BLaER1 (cell line): ENCODE measurements at regions not wholly inside any gene's neighbourhood (a gene's known extent, or its start where the extent isn't known, plus 50 kb on each side); places are given as distances from the start of the nearest gene placed in this dataset.

ENCODE experiments used
- H3K27ac ChIP-seq: shearing (Covaris generic); formaldehyde crosslinking; 2 replicates; pipeline ENCODE4 v1.8.1; 2022
- H3K27me3 ChIP-seq: shearing (Covaris generic); formaldehyde crosslinking; 2 replicates; pipeline ENCODE4 v1.8.1; 2022
- H3K36me3 ChIP-seq: shearing (Covaris generic); formaldehyde crosslinking; 2 replicates; pipeline ENCODE4 v1.8.1; 2022
- H3K4me1 ChIP-seq: shearing (Covaris generic); formaldehyde crosslinking; 2 replicates; pipeline ENCODE4 v1.8.1; 2022
- H3K4me2 ChIP-seq: shearing (Covaris generic); formaldehyde crosslinking; 2 replicates; pipeline ENCODE4 v1.8.1; 2022
- H3K4me3 ChIP-seq: shearing (Covaris generic); formaldehyde crosslinking; 2 replicates; pipeline ENCODE4 v1.8.1; 2022
- H3K9ac ChIP-seq: shearing (Covaris generic); formaldehyde crosslinking; 2 replicates; pipeline ENCODE4 v1.8.1; 2022
- H3K9me3 ChIP-seq: shearing (Covaris generic); formaldehyde crosslinking; 2 replicates; pipeline ENCODE4 v1.8.1; 2022
- H4K20me1 ChIP-seq: shearing (Covaris generic); formaldehyde crosslinking; 2 replicates; pipeline ENCODE4 v1.8.1; 2022
- Cebpa-rat ChIP-seq: shearing (Covaris generic); IDR thresholded peaks from 2 replicates; pipeline ENCODE4 v1.8.1; 2022

DNA sequence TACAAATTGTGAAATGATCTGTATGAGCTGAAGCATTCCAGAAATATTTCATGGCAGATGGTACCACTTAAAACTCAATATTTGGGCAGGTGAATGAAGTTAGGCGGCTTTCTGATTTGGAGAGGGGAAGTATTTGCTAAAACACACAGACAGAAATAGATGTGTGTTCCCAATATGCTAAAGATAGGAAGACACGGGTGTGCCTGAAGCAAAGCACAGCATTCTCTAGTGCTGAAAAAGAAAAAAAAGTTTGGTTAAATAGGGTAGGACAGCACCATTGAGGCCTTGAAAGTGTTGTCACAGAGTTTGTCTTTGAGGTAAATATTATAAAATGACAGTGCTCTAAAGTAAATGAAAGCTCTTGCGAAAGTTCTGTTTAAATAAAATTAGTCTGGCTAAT, 252.2 kb upstream of the HSF2 start:
- Histone ChIP-seq H3K4me1 (no peaks in the 10 kb centered on the region), H3K27ac (no peak overlapping the region), H3K36me3 (no peaks in the 10 kb centered on the region), H3K4me3 (no peak overlapping the region), H3K27me3 (no peaks in the 10 kb centered on the region), H3K4me2 (no peak overlapping the region), H3K9ac (no peak overlapping the region), H3K9me3 (no peaks in the 10 kb centered on the region), H4K20me1 (no peaks in the 10 kb centered on the region)
- no peak for TF ChIP-seq Cebpa-rat

DNA sequence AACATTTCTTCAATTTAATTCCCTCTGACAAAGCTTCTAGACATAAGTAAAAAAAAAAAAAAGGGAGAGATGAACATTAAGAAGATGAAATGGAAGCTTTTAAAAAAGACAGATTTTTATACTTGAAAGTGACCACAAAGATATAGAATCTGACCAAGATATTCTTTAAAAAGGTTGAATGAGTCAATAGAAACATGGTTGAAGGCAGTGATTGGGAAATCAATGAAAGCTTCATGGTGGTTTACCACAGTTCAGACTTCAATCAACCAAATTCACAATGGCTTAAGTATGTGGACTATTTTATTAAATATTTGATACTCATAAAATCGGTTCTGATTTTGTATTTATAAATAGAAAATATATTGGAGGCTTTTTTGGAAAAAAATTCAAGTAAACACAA, 248.4 kb upstream of the HSF2 start:
- H3K9me3 ChIP-seq: no peaks in the 10 kb centered on the region
- H3K36me3 ChIP-seq: no peaks in the 10 kb centered on the region
- no peak overlapping the region for H3K9ac ChIP-seq
- no peak overlapping the region for H3K4me3 ChIP-seq
- no peak overlapping the region for H3K4me2 ChIP-seq
- H3K27ac ChIP-seq: no peak overlapping the region
- TF ChIP-seq Cebpa-rat: no peak
- H3K4me1 ChIP-seq: no peaks in the 10 kb centered on the region
- no peaks in the 10 kb centered on the region for H3K27me3 ChIP-seq
- no peaks in the 10 kb centered on the region for H4K20me1 ChIP-seq

DNA sequence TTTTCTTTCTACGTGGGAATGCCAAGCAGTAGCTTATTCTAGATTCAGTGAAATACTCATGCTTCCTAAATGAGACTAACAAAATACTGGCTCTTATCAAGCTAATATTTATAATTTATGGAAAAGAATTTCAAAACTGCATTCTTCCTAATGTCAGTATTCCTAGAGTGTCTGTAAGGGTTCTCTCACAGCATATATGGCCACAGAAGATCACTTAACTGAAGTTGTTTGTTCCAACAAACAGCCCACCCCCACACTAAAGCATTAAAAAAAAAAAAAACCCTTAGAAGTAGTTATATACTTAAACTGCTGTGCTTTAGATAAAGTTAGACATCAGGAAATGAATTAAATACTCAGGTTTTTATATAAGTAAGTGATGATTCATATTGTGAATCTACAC, 247.7 kb upstream of the HSF2 start:
- no peaks in the 10 kb centered on the region for H3K4me1 ChIP-seq
- no peak overlapping the region for H3K27ac ChIP-seq
- TF ChIP-seq Cebpa-rat: no peak
- no peak overlapping the region for H3K4me3 ChIP-seq
- no peaks in the 10 kb centered on the region for H3K27me3 ChIP-seq
- no peak overlapping the region for H3K4me2 ChIP-seq
- H3K36me3 ChIP-seq: no peaks in the 10 kb centered on the region
- H3K9ac ChIP-seq: no peak overlapping the region
- H3K9me3 ChIP-seq: no peaks in the 10 kb centered on the region
- H4K20me1 ChIP-seq: no peaks in the 10 kb centered on the region

DNA sequence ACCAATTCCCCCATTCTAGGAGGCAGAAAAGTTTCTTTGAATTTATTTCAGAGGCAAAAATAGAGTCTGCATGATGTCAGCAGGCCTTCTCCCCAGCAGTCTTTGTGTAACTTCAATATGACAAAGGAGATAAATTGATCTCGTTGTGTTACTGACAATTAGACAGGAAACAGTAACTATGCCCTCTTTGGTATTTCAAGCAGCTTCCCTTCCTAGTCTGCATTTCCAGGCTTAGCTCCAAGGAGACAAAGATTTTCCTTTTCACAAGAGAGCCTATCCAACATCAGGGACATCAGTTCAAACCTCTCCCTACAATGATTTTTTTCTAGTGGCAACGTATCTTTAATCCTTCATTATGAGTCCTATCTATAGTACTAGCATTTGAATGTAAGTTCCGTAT, 245.9 kb upstream of the HSF2 start:
- Histone ChIP-seq H3K27ac (no peak overlapping the region), H3K36me3 (no peaks in the 10 kb centered on the region), H3K4me2 (no peak overlapping the region), H3K9me3 (no peaks in the 10 kb centered on the region), H3K4me3 (no peak overlapping the region), H3K27me3 (no peaks in the 10 kb centered on the region), H3K4me1 (no peaks in the 10 kb centered on the region), H4K20me1 (no peaks in the 10 kb centered on the region), H3K9ac (no peak overlapping the region)
- TF ChIP-seq Cebpa-rat: no peak

DNA sequence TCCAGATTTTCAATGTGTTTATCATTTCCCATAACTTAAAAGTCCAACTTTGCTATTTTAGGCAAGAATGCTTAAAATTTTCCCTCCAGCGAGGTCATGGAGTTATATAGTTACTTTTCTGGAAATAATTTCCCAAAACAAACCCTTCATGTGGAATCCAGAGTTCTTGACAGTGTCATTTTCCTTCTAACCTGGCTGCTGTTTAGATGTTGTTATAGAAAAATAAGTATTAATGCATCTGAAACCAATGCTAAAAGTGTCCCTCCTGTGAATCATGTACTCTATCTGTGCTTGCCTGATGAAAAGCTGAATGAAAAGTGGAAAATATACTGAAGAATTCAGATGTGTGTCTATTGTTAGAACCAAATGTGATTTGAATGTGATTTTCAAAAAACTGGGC, 245.3 kb upstream of the HSF2 start:
- no peaks in the 10 kb centered on the region for H3K4me1 ChIP-seq
- TF ChIP-seq Cebpa-rat: no peak
- no peak overlapping the region for H3K9ac ChIP-seq
- no peaks in the 10 kb centered on the region for H3K9me3 ChIP-seq
- H3K4me2 ChIP-seq: no peak overlapping the region
- H4K20me1 ChIP-seq: no peaks in the 10 kb centered on the region
- H3K27ac ChIP-seq: no peak overlapping the region
- no peak overlapping the region for H3K4me3 ChIP-seq
- H3K36me3 ChIP-seq: no peaks in the 10 kb centered on the region
- no peaks in the 10 kb centered on the region for H3K27me3 ChIP-seq

DNA sequence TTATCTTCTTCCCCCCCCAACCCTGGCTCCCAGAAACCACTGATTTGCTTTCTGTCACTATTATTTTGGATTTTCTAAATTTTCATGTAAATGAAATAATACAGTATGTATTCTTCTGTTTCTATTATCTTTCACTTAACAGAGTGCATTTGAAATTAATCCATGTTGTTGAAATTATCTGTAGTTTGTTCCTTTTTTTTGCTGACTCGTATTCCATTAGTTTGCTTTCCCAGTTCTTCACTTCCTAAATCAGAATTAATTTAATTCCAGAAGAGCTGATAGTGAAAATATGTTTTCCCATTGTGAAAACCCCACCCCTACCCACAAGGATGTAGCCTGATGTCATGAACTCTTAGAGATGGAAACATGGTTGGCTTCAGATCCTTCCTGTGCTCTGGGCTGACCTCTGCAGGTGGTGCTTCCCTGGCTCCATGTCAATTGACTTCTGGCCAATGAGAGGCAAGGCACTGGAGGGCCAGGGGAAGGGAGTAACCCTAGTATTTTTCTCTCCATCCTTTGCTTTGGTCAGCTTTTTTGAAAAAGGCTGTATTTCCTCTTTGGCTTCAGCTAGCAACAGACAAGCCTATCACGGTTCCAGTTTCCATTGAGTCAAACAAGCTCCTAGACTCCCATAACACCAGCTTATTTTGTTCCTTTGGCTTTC, 244.4 kb upstream of the HSF2 start:
- Histone ChIP-seq H3K27ac (no peak overlapping the region), H4K20me1 (no peaks in the 10 kb centered on the region), H3K4me1 (no peaks in the 10 kb centered on the region), H3K4me2 (no peak overlapping the region), H3K36me3 (no peaks in the 10 kb centered on the region), H3K9me3 (no peaks in the 10 kb centered on the region), H3K9ac (no peak overlapping the region), H3K27me3 (no peaks in the 10 kb centered on the region), H3K4me3 (no peak overlapping the region)
- no peak for TF ChIP-seq Cebpa-rat

DNA sequence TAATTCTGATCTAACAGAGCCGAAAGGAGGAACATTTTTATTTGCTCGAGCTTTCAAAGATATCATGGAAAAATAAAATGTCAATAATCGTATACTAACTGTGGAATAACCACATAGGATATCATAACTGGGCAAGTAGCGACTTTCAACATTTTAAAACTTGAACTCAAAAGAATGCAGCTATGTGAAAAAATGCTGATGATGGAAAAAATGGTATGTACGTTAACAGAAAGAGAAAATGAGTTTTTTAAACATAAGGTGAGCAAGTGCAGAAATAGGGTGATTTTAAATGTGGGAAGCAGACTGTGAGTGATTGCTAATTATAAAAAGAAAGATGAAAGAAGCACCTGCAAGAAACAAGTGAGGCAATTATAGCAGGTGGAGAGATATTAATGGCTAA, 238.3 kb upstream of the HSF2 start:
- no peak overlapping the region for H3K27ac ChIP-seq
- H3K4me3 ChIP-seq: no peak overlapping the region
- H3K4me2 ChIP-seq: no peak overlapping the region
- TF ChIP-seq Cebpa-rat: no peak
- peaks cover 7% of the 10 kb centered on the region; the same call in 1 of the 2 replicates for H3K9me3 ChIP-seq
- no peaks in the 10 kb centered on the region for H4K20me1 ChIP-seq
- H3K9ac ChIP-seq: no peak overlapping the region
- no peaks in the 10 kb centered on the region for H3K27me3 ChIP-seq
- H3K36me3 ChIP-seq: no peaks in the 10 kb centered on the region
- H3K4me1 ChIP-seq: no peaks in the 10 kb centered on the region

DNA sequence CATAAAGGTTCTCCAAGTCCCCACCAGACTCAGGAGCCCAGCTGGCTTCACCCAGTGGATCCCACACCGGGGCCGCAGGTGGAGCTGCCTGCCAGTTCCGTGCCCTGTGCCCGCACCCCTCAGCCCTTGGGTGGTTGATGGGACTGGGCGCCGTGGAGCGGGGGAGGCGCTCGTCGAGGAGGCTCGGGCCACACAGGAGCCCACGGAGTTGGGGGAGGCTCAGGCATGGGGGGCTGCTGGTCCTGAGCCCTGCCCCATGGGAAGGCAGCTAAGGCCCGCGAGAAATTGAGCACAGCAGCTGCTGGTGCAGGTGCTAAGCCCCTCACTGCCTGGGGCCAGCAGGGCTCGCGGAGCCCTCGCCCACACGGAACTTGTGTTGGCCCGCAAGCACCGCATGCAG, 234.4 kb upstream of the HSF2 start:
- peaks cover 7% of the 10 kb centered on the region; the same call in 1 of the 2 replicates for H3K9me3 ChIP-seq
- no peaks in the 10 kb centered on the region for H4K20me1 ChIP-seq
- no peaks in the 10 kb centered on the region for H3K4me1 ChIP-seq
- no peaks in the 10 kb centered on the region for H3K27me3 ChIP-seq
- no peak for TF ChIP-seq Cebpa-rat
- H3K27ac ChIP-seq: no peak overlapping the region
- no peak overlapping the region for H3K9ac ChIP-seq
- no peak overlapping the region for H3K4me2 ChIP-seq
- H3K36me3 ChIP-seq: no peaks in the 10 kb centered on the region
- no peak overlapping the region for H3K4me3 ChIP-seq

DNA sequence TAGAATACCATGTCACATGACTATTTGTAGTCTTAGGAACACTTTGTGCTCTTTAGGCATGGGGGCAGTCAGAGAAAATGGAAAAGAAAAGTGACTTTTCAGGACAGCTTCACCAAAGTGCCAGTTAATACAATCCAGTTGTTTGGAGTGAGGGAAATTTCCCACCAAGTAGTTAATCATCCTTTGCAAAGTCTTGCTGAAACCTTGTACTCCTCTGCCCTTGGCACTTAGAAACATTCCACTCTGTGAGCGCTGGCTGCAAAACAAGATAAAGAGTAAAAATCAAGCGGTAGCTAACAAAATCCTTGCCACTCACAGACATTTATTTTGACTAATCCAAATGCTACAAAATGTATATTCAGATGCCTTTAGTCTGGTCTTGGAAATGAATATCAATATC, 229.2 kb upstream of the HSF2 start:
- no peak overlapping the region for H3K4me3 ChIP-seq
- TF ChIP-seq Cebpa-rat: no peak
- no peak overlapping the region for H3K9ac ChIP-seq
- H3K36me3 ChIP-seq: no peaks in the 10 kb centered on the region
- H4K20me1 ChIP-seq: no peaks in the 10 kb centered on the region
- no peak overlapping the region for H3K4me2 ChIP-seq
- no peak overlapping the region for H3K27ac ChIP-seq
- no peaks in the 10 kb centered on the region for H3K27me3 ChIP-seq
- H3K9me3 ChIP-seq: peaks cover 3% of the 10 kb centered on the region; the same call in 1 of the 2 replicates
- H3K4me1 ChIP-seq: no peaks in the 10 kb centered on the region

DNA sequence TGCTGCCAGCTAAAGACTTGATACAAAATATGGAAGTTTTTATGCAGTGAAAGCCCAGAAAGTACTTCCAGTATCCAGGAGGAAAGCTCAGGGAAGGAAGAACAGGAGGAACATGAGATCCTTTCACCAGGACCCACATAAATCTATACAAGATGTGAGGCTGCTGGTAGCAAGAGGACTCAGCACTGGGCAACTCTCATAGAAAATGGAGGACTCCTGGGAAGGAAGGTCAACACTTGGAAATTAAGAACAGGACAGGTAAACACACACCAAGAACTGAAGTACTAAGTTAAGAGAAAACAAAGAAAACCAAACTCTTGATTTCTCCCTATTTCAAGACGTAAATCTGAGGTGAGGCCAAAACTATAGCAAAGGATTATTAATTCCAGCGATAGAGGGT, 220.5 kb upstream of the HSF2 start:
- H3K4me1 ChIP-seq: no peaks in the 10 kb centered on the region
- no peak for TF ChIP-seq Cebpa-rat

DNA sequence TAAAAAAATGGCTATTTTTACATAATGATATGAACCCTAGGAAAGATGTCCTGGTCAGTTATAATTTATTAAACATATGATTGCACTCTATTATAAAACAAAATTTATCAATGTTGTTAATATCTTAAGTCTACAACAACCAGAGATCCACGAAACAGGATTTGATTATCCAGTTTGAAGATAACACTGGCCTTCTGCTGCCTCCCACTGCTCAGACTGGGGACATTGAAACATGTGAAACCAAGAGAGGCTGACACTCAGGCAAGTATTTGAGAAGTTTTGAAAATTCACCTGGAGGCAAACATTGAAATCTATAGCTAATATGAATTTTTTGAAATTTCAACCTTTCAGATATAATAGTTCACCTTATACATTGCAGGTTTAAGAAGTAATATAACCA, 219.3 kb upstream of the HSF2 start:
- Histone ChIP-seq H3K9ac (no peak overlapping the region), H4K20me1 (no peaks in the 10 kb centered on the region), H3K27me3 (no peaks in the 10 kb centered on the region), H3K36me3 (no peaks in the 10 kb centered on the region), H3K4me3 (no peak overlapping the region), H3K27ac (no peak overlapping the region), H3K4me1 (no peaks in the 10 kb centered on the region), H3K4me2 (no peak overlapping the region), H3K9me3 (no peaks in the 10 kb centered on the region)
- TF ChIP-seq Cebpa-rat: no peak

More for the DNA sequence above, 220.5 kb upstream of the HSF2 start:
- no peak overlapping the region for H3K4me3 ChIP-seq
- no peak overlapping the region for H3K9ac ChIP-seq
- no peaks in the 10 kb centered on the region for H3K27me3 ChIP-seq
- H3K9me3 ChIP-seq: no peaks in the 10 kb centered on the region
- H3K4me2 ChIP-seq: no peak overlapping the region
- H4K20me1 ChIP-seq: no peaks in the 10 kb centered on the region
- H3K27ac ChIP-seq: no peak overlapping the region
- H3K36me3 ChIP-seq: no peaks in the 10 kb centered on the region
